HG03342 (cell line): ENCODE measurements at regions not wholly inside any gene's neighbourhood (a gene's known extent, or its start where the extent isn't known, plus 50 kb on each side); places are given as distances from the start of the nearest gene placed in this dataset.
"Not testable (repeated sequence)": the region's sequence is repeated elsewhere in the genome, so short reads cannot be mapped to it uniquely, and the experiment has no call there.

Experiments used
- ATAC-seq: cut with Tn5 transposase; IDR thresholded peaks from one replicate; pipeline ENCODE4 v1.9.1; 2021; ENCODE audit warnings: mild to moderate bottlenecking, moderate library complexity; ENCODE audit not compliant: unreplicated experiment

DNA sequence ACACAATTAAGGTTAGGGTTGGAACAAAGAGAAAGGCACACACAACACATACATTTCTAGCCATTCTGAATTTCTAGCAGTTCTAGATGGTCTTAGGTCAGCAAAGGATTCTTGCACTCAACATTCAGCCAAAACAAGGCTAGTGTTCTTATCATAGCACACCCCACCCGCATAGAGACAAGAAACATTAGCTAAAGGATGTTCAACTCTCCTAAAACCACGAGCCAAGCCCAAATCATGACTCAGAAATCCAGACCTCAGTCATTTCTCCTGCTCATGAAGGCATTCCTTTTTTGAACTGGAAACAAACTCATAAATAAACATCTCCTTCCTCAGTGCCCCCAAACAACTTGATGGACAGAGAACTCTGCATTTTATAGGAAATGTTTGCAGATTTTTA lies 293.0 kb upstream of the NOTCH2NLA start:
- ATAC-seq: not testable (repeated sequence)

DNA sequence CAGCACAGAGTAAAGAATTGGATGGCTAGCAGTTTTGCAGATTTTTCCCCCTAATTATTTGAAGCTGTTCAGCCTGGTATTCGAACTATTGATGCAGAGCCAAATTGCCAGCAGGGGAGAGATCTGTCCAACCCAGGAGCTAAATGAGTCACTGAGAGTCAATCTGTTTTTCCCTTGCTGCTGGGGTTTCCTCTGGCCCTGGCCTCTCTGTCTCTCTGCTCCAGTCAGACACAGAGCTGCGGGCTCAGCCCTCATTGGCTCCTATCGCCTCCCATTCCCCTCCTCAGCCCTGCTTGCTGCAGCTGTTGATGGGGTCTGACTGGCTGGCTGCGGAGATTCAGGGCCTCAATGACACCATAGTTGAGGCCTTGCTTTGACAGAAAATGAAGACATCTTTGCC lies 284.9 kb upstream of the NOTCH2NLA start:
- not testable (repeated sequence) for ATAC-seq

DNA sequence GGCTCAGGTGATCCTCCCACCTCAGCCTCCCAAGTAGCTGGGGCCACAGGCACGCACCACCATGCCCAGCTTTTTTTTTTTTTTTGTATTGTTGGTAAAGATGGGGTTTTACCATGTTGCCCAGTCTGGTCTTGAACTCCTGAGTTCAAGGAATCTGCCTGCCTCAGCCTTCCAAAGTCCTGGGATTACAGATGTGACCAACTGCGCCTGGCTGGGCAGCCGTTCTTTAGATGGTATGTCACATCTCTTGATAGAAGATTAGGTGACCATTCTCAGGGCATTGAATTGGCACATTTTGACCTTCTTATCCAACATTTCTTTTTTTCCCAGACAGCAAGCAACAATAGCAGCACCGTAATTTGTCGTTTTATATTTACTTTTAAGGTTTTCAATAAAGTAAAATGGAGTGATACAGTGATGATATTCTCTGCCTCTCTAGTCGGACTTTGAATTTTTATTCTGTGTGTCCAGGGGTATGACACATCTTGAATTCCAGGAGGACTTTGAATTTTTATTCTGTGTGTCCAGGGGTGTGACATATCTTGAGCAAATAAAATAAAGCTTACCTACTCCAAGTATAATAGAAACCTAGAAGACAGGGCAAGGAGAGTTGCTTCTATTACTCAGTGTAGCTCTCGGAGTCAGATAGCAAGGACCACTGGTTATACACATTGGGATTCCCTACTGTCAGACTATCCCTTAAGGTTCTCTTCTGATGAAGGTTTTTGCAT lies 282.4 kb upstream of the NOTCH2NLA start:
- not testable (repeated sequence) for ATAC-seq

DNA sequence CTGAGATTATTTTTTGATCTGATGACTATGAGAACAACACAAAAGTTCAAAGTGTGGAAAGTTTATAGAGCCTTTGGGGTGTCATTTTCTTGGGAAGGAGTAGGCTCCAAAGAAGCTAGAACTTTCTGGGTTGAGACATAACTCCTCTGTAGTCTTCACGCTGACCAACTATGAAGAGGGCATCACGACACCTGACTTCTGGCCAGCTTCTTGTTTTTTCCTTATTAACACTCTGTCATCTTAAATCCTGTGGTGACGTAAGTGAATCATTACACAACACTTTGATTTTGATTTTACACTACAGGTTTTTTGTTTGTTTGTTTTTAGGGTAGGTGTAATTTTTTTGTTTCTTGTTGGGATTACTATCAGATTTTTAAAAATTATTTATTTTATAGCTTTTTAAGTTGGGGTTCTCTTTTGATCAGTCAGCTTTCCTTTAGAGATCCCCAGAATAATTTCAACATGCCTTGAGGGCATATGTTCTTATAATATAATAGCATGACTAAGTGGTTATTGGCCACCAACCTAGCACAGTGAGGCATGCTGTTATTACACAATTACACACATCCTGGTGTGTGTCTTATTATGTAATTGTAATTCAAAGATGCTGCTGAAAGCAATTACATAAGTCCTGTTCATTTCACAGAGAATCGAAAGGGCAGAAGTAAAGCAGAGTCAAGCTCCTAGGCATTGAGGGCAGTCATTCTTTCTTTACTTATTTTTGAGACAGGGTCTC lies 281.6 kb upstream of the NOTCH2NLA start:
- ATAC-seq: not testable (repeated sequence)

DNA sequence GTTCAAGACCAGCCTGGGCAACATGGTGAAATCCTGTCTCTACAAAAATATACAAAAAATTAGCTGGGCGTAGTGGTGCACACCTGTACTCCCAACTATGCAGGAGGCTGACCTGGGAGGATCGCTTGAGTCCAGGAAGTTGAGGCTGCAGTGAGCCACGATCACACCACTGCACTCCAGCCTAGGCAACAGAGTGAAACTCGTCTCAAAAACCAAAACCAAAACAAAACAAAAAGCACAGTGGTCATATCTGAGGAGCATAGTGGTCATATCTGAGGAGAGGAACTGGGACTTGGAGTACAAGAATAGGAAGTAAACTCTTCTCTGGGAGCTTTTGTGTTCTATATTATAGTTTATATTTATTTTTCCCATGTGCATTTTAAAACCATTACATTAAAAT lies 275.3 kb upstream of the NOTCH2NLA start:
- not testable (repeated sequence) for ATAC-seq

DNA sequence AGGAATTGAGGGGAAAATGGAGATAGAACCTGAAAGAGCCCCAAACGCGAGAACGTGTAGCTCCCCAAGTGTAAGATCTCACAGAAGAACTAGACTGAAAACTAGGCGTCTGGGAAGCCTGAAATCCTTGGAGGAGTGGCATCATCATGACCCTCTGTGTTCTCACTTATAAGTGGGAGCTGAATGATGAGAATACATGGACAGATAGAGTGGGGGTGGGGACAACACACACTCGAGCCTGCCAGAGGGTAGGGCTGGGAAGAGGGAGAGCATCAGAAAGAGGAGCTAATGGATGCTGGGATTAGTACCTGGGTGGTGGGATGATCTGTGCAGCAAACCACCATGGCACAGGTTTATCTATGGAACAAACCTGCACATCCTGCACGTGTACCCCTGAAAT lies 258.7 kb upstream of the NOTCH2NLA start:
- not testable (repeated sequence) for ATAC-seq

DNA sequence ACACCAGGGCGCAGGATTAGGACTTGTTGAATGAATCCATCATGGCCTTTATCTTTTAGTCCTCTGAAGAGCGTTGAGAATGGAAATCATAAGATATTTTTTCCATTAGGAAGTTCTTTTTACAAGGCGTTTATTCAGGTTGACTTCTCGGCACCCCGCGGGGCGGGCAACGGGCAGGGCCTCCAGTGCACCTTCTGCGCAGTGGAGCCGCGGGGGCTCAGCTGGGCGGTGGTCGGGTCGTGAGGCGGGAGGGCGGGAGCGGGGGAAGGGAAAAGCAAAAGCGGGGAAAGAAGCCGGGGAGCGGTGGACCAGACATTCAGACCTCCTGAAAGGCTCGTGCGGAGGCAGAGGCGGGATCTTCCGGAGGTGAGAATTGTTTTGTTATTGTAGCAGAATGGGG lies 258.3 kb upstream of the NOTCH2NLA start:
- not testable (repeated sequence) for ATAC-seq

DNA sequence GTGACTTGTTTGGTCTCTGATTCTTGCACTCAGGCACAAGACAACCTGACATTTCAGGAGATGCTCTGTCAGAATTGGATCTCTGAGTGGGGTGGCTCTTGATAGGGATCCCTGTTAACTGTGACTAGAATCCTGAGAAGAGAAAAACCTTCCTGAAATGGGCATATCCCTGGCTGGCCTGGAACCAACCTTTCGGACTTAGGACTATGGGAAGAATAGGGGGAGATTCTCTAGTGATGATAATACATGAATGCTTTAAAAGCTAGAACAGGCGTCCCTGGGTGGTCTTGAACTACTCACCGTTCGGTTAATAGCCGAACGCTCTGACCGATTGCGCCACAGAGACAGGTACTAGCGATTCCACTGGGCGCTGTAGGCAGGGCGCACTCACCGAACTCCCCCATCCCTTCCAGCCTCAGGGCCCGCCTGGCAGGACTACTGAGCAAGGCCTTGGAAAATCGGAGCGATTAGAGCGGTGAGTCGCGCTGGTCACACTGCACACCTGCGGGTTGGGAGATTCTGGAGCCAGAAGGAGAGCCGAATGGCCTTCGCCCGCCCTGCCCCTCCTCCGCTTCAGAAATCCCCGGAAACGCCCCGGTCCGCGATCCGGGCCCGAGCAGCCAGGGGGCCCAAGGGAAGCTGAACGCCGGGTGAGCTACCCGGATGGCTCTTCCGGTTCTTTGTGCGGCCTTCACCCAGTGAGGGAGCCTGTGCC lies 257.6 kb upstream of the NOTCH2NLA start:
- ATAC-seq: not testable (repeated sequence)

DNA sequence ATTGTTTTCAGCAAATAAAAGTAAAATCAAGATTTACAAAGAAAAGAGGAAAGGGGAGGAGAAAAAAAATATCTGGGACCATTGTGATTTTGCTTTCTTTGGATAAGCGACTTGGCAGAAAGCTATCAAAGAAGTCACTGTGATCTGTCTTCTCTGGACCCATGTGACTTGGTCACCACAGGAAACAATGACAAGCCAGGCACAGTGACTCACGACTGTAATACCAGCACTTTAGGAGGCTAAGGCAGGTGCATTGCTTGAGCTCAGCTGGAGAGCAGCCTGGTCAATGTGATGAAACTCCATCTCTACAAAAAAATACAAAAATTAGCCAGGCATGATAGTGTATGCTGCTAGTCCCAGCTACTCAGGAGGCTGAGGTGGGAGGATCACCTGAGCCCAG lies 255.4 kb upstream of the NOTCH2NLA start:
- not testable (repeated sequence) for ATAC-seq

DNA sequence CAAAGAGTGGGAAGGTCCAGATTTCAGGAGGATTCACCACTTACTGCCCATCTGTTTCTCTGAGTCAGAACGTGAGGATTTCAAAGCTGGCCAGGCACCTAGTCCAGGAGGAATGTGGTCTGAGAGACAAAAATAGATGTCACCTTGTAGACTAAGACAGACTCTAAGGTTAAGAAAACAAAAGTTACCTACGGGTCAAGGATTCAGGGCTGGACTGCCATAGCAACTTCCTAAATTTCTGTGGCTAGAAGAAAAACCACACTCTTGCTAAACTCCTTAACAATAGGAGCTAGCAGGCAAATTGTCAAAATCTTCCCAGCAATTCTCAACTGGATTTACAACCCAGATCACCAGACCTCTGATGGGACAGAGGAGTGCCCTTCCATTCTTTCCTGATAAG lies 250.4 kb upstream of the NOTCH2NLA start:
- ATAC-seq: not testable (repeated sequence)

DNA sequence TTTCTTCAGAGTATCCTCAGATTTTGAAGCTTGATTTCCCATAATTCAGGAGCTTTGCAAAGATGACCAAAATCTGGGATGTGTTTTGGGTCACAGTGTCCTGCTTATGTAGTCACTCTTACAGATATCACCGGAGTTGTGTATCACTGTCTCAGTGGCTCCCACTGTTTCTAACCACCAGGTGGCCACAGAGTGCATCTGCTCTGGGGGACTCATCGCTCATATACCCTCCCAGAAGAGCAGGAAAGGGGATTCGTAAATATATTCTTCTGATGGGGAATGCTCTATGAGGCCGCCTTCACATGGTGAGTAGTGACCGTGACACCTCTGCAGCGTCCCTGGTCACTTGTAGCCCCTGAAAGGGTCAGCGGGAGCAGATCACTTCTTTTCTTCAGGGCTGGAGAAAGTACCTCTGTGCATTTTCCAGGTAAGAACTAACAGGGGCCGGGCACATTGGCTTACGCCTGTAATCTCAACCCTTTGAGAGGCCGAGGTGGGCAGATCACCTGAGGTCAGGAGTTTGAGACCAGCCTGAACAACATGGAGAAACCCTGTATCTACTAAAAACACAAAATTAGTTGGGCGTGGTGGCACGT lies 249.4 kb upstream of the NOTCH2NLA start:
- ATAC-seq: not testable (repeated sequence)

DNA sequence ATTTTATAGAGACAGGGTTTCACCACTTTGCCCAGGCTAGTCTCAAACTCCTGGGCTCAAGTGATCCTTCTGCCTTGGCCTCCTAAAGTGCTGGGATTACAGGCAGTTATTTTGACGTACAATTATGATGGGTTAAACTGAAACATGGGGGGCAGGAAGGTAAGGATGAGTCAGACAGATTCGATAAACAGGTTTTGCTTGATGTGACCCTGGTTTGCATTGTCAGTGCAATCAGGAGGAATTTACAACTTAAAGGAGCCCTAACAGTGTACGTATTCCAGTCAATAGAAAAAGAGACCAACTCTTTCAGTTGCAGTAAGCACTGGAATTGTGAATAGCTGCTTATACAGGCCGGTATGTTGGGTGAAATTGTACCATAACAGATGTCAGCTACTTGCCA lies 246.3 kb upstream of the NOTCH2NLA start:
- not testable (repeated sequence) for ATAC-seq

DNA sequence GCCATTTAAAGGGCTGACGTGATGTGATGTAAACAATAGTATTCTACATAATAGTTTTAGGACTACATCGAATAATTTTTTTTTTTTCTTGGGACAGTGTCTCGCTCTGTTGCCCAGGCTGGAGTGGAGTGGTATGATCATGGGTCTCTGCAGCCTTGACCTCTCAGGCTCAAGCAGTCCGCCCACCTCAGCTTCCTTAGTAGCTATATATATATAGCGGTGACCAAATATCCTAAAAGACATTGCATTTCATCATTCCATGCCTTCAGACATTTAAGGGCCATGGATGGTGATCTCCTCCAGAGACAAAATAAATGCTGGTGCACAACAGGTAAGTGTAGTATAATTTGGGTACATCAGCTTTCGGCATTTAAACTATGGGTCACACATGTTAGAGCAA lies 245.4 kb upstream of the NOTCH2NLA start:
- ATAC-seq: not testable (repeated sequence)

DNA sequence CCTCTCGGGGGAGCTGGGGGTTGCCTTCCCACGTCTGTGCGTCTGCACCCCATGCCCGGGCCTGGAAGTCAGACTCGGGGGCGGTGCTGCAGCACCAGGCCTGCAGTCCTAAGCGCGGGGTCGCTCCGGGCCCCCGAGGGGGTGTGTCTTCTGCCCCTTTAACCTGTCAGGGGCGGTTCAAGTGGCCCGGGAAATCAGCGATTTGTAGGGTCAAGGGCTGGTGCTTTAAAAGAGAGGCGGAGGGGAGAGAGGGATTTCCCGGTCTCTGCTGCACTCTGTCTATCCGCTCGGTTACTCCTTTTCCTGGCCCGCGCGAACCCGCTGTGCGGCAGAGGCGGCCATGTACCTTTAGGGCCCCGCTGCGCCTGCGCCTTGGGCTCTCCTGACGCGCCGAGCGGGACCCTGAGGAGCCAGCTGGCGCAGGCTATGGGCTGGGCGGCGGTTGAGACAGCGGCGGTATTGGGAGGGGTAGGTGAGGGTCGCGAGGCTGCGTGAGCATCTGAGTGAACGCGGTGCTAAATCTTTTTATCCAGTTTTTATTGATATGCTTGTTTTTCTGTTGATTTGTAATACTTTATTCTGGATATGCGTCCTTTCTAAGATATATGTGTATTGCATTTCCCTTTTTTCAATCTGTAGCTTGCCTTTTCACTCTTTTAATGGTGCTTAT lies 243.5 kb upstream of the NOTCH2NLA start:
- peak; percentile 57 for ATAC-seq

DNA sequence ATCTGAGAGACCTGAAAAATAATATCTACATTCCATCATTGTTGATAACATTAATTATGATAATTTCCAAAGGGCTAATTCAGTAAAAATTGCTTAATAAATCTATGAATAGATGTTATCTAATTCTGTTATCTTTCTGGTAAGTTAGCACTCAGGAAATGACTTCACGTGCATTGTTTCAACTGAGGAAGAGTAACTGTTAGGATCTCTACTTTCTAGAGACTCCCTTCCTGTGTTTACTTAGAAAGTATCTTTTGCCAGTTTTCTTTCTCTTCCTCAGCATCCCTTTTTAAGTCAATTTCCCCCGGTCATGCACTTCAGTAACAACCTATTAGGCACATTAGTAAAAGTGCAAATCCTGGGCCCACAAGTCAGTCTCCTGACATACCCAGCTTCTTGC lies 231.1 kb upstream of the NOTCH2NLA start:
- not testable (repeated sequence) for ATAC-seq

DNA sequence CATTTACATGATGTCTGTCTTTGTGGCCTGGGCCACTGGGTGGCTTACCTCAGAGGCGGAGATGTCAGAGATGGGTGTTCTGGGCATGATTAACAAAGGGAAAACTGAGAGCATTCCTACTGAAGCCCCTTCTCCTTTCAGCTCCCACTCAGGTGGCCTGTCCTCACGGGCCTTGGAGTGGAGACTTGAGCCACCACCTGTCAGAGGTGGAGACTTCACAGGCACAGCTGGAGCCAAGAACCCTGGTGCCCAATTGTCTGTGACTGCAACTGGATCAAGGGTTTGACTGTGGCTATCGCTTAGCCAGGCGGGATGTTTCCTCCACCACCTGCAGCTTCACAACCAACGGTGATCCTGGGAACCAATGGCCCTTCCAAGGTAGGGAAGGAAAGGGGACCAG lies 230.5 kb upstream of the NOTCH2NLA start:
- ATAC-seq: not testable (repeated sequence)

DNA sequence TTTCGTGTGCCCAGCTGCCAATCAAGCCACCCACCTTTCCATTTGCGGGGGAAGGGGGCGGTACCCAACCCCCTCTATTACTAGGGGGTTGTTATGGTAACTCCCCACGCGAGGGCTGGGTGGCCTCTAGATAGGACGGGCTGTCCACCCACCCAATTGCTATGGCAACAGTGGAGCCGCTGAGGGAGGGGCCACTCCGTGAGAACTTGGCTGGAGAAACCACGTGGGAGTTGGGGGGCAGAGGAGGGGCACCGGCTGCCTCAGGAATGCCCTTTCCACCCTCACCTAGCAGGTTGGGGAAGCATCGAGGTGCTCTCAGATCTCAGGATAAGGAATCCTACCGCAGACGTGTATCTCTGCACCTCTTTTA lies 220.0 kb upstream of the NOTCH2NLA start:
- not testable (repeated sequence) for ATAC-seq

DNA sequence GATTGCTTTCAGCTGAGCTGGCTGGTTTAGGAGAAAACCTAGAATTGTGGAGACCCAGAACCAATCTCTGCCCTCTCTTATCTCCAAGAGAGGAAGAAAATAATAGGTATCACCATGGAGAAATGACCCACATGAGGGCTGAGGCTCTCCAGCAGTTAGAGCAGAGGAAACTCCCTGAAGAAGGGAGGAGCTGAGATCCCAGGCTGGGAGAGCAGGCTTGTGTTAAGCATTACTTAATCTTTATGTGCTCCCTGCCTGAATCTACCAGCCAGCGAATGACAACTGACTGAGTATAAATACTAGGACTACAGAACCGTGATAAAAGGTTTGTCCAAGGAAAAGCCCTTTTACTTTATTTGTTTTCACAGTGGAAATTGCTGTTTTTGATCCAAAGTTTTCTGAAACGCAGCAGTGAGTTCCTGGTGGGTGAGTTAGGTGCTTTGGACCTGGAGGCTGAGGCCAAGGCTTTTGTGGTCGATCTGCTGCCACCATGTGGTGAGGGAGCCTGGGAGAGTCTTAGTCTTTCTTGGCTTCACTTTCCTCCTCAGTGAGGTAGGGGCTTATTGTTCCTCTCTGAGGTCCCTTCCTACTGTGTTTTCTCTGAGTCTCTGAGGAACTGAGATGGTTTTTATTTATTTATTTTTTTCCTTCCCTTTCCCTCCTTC lies 219.5 kb upstream of the NOTCH2NLA start:
- ATAC-seq: not testable (repeated sequence)

DNA sequence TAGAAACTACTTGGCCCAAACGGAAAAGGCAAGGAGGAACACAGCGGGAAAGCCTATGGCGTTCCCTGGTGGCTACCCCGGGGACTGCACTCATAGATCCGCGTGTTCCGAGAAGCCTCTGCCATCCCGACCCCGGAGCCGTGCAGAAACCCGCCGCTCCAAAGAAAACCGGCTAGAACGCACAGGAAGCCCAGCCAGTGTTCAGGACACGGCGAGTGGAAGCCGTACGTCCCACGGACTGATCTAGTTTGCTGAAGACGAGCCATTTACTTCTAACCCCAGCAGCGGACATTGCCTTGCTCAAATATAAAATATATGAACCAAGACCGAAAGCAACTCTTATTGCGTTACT lies 215.0 kb upstream of the NOTCH2NLA start:
- ATAC-seq: not testable (repeated sequence)
